IMR-90 (cell line): ENCODE measurements at regions not wholly inside any gene's neighbourhood (a gene's known extent, or its start where the extent isn't known, plus 50 kb on each side); places are given as distances from the start of the nearest gene placed in this dataset.

ENCODE experiments used
- ATAC-seq: fragments of 200-7000 bp; cut with Tn5 transposase; 2 replicates; pipeline ENCODE4 v1.9.1; 2020; ENCODE audit warnings: low read depth, mild to moderate bottlenecking, moderate library complexity
- BruUV-seq: library from RNA; stranded (reverse); fragments of 400-500 nt; replicated peaks from 2 replicates; lab custom pipeline; 2021; lab: Mats Ljungman, UMichigan
- CTCF ChIA-PET: fragments of 300-600 bp; formaldehyde crosslinking; extraction: SDS; loops from one replicate; lab custom pipeline; 2021; ENCODE audit warnings: antibody characterized with exemption; lab: Yijun Ruan, JAX
- POLR2A ChIA-PET: fragments of 300-600 bp; sonication (Branson Sonifier 250); formaldehyde crosslinking; loops from one replicate; lab custom pipeline; 2022; ENCODE audit warnings: antibody characterized with exemption; ENCODE audit not compliant: unreplicated experiment; lab: Charles Lee
- DNase-seq: peaks from one replicate; pipeline ENCODE4 v3.0.0; 2013
- H2AFZ ChIP-seq: replicated peaks from 2 replicates; pipeline ENCODE3; 2013; ENCODE audit warnings: low read length, mild to moderate bottlenecking; ENCODE audit not compliant: poor library complexity
- H2AK5ac ChIP-seq: 2 replicates; pipeline ENCODE4 v1.6.1; 2013; ENCODE audit warnings: low read depth, low read length, inconsistent platforms
- H2AK9ac ChIP-seq: replicated peaks from 2 replicates; pipeline ENCODE3; 2013; ENCODE audit warnings: mild to moderate bottlenecking, low read depth, low read length, moderate library complexity; ENCODE audit not compliant: poor library complexity
- H2BK120ac ChIP-seq: 2 replicates; pipeline ENCODE4 v1.6.1; 2013; ENCODE audit warnings: low read depth, low read length, inconsistent platforms
- H2BK15ac ChIP-seq: 3 replicates; pipeline ENCODE4 v1.6.1; 2013; ENCODE audit warnings: low read depth, low read length, inconsistent platforms
- H2BK20ac ChIP-seq: 2 replicates; pipeline ENCODE4 v1.6.1; 2013; ENCODE audit warnings: low read depth, mild to moderate bottlenecking, inconsistent platforms, low read length, moderate library complexity
- H2BK5ac ChIP-seq: 2 replicates; pipeline ENCODE4 v1.6.1; 2013; ENCODE audit warnings: mild to moderate bottlenecking, low read depth, low read length, inconsistent platforms; ENCODE audit not compliant: poor library complexity, severe bottlenecking
- H3K14ac ChIP-seq: replicated peaks from 2 replicates; pipeline ENCODE4 v1.6.1; 2013; ENCODE audit warnings: low read depth, low read length, inconsistent platforms
- H3K18ac ChIP-seq: 2 replicates; pipeline ENCODE4 v1.6.1; 2013; ENCODE audit warnings: low read depth, low read length, control low read depth
- H3K23ac ChIP-seq: 2 replicates; pipeline ENCODE4 v1.6.1; 2013; ENCODE audit warnings: low read depth, low read length, inconsistent platforms
- H3K27ac ChIP-seq: 2 replicates; pipeline ENCODE4 v1.5.1; 2013; ENCODE audit warnings: mild to moderate bottlenecking, control low read depth, low read length; ENCODE audit not compliant: insufficient read depth
- H3K27me3 ChIP-seq: 2 replicates; pipeline ENCODE4 v1.6.1; 2013; ENCODE audit warnings: low read length; ENCODE audit not compliant: control insufficient read depth, insufficient read depth
- H3K36me3 ChIP-seq: 2 replicates; pipeline ENCODE4 v1.6.1; 2013; ENCODE audit warnings: low read length, mixed read lengths; ENCODE audit not compliant: control insufficient read depth, insufficient read depth
- H3K4ac ChIP-seq: 2 replicates; pipeline ENCODE4 v1.6.1; 2013; ENCODE audit warnings: low read depth, low read length, inconsistent platforms
- H3K4me1 ChIP-seq: 2 replicates; pipeline ENCODE4 v1.6.1; 2013; ENCODE audit warnings: low read length, mixed read lengths; ENCODE audit not compliant: control insufficient read depth, insufficient read depth
- H3K4me2 ChIP-seq: 2 replicates; pipeline ENCODE4 v1.6.1; 2013; ENCODE audit warnings: low read depth, mild to moderate bottlenecking, control low read depth, low read length, moderate library complexity
- H3K4me3 ChIP-seq: 2 replicates; pipeline ENCODE4 v1.5.1; 2013; ENCODE audit warnings: low read depth, mild to moderate bottlenecking, control low read depth, low read length, moderate library complexity; ENCODE audit not compliant: insufficient read depth
- H3K56ac ChIP-seq: 2 replicates; pipeline ENCODE4 v1.6.1; 2013; ENCODE audit warnings: low read length, inconsistent platforms; ENCODE audit not compliant: insufficient read depth; ENCODE audit errors: extremely low read depth
- H3K79me1 ChIP-seq, 2 experiments: 2 replicates each; pipeline ENCODE4 v1.6.1; 2013; ENCODE audit warnings: low read length in 2 of 2, inconsistent platforms in 1 of 2, low read depth in 1 of 2
- H3K9ac ChIP-seq: 2 replicates; pipeline ENCODE4 v1.6.1; 2013; ENCODE audit warnings: low read depth, low read length, control low read depth
- H3K9me1 ChIP-seq: 2 replicates; pipeline ENCODE4 v1.6.1; 2013; ENCODE audit warnings: low read length, inconsistent platforms; ENCODE audit not compliant: insufficient read depth
- H3K9me3 ChIP-seq: 2 replicates; pipeline ENCODE4 v1.6.1; 2013; ENCODE audit warnings: low read length; ENCODE audit not compliant: control insufficient read depth, insufficient read depth
- H4K20me1 ChIP-seq: 2 replicates; pipeline ENCODE4 v1.6.1; 2013; ENCODE audit warnings: low read length, inconsistent platforms; ENCODE audit not compliant: insufficient read depth
- H4K5ac ChIP-seq: 2 replicates; pipeline ENCODE4 v1.6.1; 2013; ENCODE audit warnings: mild to moderate bottlenecking, low read depth, low read length, control low read depth
- H4K8ac ChIP-seq, 2 experiments: 2 replicates each; pipeline ENCODE4 v1.6.1; 2013; ENCODE audit warnings: low read depth in 2 of 2, low read length in 2 of 2, control low read depth in 1 of 2, inconsistent platforms in 1 of 2
- H4K91ac ChIP-seq: 2 replicates; pipeline ENCODE4 v1.6.1; 2013; ENCODE audit warnings: low read depth, low read length, inconsistent platforms; ENCODE audit not compliant: insufficient read depth
- BHLHE40 ChIP-seq: fragments of 150-350 bp; IDR thresholded peaks from 2 replicates; pipeline ENCODE4 v1.6.1; 2016; ENCODE audit warnings: mild to moderate bottlenecking, low read depth, low read length
- CEBPB ChIP-seq: IDR thresholded peaks from 2 replicates; pipeline ENCODE4 v1.6.1; 2012; ENCODE audit warnings: low read depth, low read length, improper control_type of control experiment
- CHD1 ChIP-seq: IDR thresholded peaks from 2 replicates; pipeline ENCODE4 v1.6.1; 2012; ENCODE audit warnings: low read depth, low read length, improper control_type of control experiment
- CTCF ChIP-seq: conservative IDR thresholded peaks from 2 replicates; pipeline ENCODE4 v1.5.1; 2012; ENCODE audit warnings: mild to moderate bottlenecking, low read depth, low read length, improper control_type of control experiment
- ELK1 ChIP-seq: fragments of 150-350 bp; IDR thresholded peaks from 2 replicates; pipeline ENCODE4 v1.6.1; 2016; ENCODE audit warnings: low read depth, mild to moderate bottlenecking, low read length, moderate library complexity, borderline replicate concordance
- MAFK ChIP-seq: IDR thresholded peaks from 2 replicates; pipeline ENCODE4 v1.6.1; 2012; ENCODE audit warnings: low read depth, low read length, improper control_type of control experiment
- MAZ ChIP-seq: IDR thresholded peaks from 2 replicates; pipeline ENCODE4 v1.6.1; 2012; ENCODE audit warnings: low read depth, mild to moderate bottlenecking, low read length, improper control_type of control experiment, moderate library complexity, borderline replicate concordance
- MXI1 ChIP-seq: IDR thresholded peaks from 2 replicates; pipeline ENCODE4 v1.6.1; 2012; ENCODE audit warnings: low read depth, mild to moderate bottlenecking, low read length, moderate library complexity, borderline replicate concordance
- NFE2L2 ChIP-seq: fragments of 150-350 bp; IDR thresholded peaks from 2 replicates; pipeline ENCODE4 v1.6.1; 2016; ENCODE audit warnings: low read depth, mild to moderate bottlenecking, low read length
- POLR2A ChIP-seq: IDR thresholded peaks from 2 replicates; pipeline ENCODE4 v1.6.1; 2012; ENCODE audit warnings: mild to moderate bottlenecking, low read depth, low read length
- RAD21 ChIP-seq: IDR thresholded peaks from 2 replicates; pipeline ENCODE4 v1.6.1; 2012; ENCODE audit warnings: low read length, improper control_type of control experiment
- RCOR1 ChIP-seq: IDR thresholded peaks from 2 replicates; pipeline ENCODE4 v1.6.1; 2012; ENCODE audit warnings: mild to moderate bottlenecking, low read length, improper control_type of control experiment; ENCODE audit not compliant: insufficient replicate concordance
- RFX5 ChIP-seq: IDR thresholded peaks from 2 replicates; pipeline ENCODE4 v1.8.0; 2012; ENCODE audit warnings: low read depth, mild to moderate bottlenecking, low read length, moderate library complexity
- SMC3 ChIP-seq: fragments of 150-350 bp; IDR thresholded peaks from 2 replicates; pipeline ENCODE4 v1.6.1; 2016; ENCODE audit warnings: low read depth, mild to moderate bottlenecking, antibody characterized with exemption, low read length, moderate library complexity
- WGBS, 2 experiments: methylation state at CpG; one replicate each; pipeline versions ENCODE4 v1.1.5 to v1.1.7; 2013; ENCODE audit warnings: missing lambda C conversion rate in 2 of 2; ENCODE audit not compliant: insufficient read length in 1 of 2; ENCODE audit errors: extremely low coverage in 2 of 2; 5-methylcytosine and 5-hydroxymethylcytosine counted together
- dilution Hi-C: fragments of 300-500 bp; cut with HindIII; formaldehyde crosslinking; loops from one replicate; pipeline ENCODE4 v1.14.3; 2018; ENCODE audit warnings: low sequenced_read_pairs; ENCODE audit not compliant: unreplicated experiment
- in situ Hi-C: fragments of 300-500 bp; cut with MboI; formaldehyde crosslinking; loops from 3 replicates; pipeline ENCODE4 v1.14.3; 2019; ENCODE audit warnings: low sequenced_read_pairs, inconsistent platforms, mixed read lengths
- intact Hi-C: fragments of 100-400 bp; cut with micrococcal nuclease; formaldehyde crosslinking; loops from 2 replicates; pipeline ENCODE4 v1.10.0; 2022
- TF ChIP-seq, protein P1 (sequence below): fragments of 150-350 bp; IDR thresholded peaks from 2 replicates; pipeline ENCODE4 v1.6.1; 2017; ENCODE audit warnings: mild to moderate bottlenecking, antibody characterized with exemption, low read length, low read depth

GRCh38 chr1:68558321-68559026 lies 61.6 kb upstream of the DEPDC1 start:
- Histone ChIP-seq H2BK5ac (no peak overlapping the region), H2AK9ac (no peak overlapping the region), H4K5ac (no peak overlapping the region), H3K79me1 (no peaks in the 10 kb centered on the region), H3K27me3 (no peaks in the 10 kb centered on the region), H3K27ac (no peak overlapping the region), H3K14ac (no peak overlapping the region), H4K8ac (no peak overlapping the region), H3K9me3 (no peaks in the 10 kb centered on the region), H4K20me1 (no peaks in the 10 kb centered on the region), H3K4me2 (no peak overlapping the region), H3K56ac (no peak overlapping the region), H2BK20ac (no peak overlapping the region), H3K18ac (no peak overlapping the region), H3K36me3 (no peaks in the 10 kb centered on the region), H2BK120ac (no peak overlapping the region), H3K9ac (no peak overlapping the region), H3K4me1 (no peaks in the 10 kb centered on the region), H3K4ac (no peak overlapping the region), H3K9me1 (no peaks in the 10 kb centered on the region), H2AK5ac (no peak overlapping the region), H3K4me3 (no peak overlapping the region), H3K23ac (no peak overlapping the region), H2AFZ (no peak overlapping the region), H2BK15ac (no peak overlapping the region), H4K91ac (no peak overlapping the region)
- WGBS, 2 experiments, result no CpG with 5 or more reads among the region's 4 CpGs
- in situ Hi-C loops, result no loop called here
- intact Hi-C loops, result no loop called here
- dilution Hi-C loops, result no loop called here
- DNase-seq (no peak), ATAC-seq (no peak)
- BruUV-seq, result no TSS peak
- CTCF ChIA-PET, result no interaction called here
- POLR2A ChIA-PET, result no interaction called here
- TF ChIP-seq RCOR1 (no peak), BHLHE40 (no peak), CHD1 (no peak), SMC3 (no peak), MXI1 (no peak), RAD21 (no peak), POLR2A (no peak), CTCF (no peak), RFX5 (no peak), CEBPB (no peak), MAZ (no peak), MAFK (no peak), NFE2L2 (no peak), ELK1 (no peak)
- TF ChIP-seq, protein P1, sequence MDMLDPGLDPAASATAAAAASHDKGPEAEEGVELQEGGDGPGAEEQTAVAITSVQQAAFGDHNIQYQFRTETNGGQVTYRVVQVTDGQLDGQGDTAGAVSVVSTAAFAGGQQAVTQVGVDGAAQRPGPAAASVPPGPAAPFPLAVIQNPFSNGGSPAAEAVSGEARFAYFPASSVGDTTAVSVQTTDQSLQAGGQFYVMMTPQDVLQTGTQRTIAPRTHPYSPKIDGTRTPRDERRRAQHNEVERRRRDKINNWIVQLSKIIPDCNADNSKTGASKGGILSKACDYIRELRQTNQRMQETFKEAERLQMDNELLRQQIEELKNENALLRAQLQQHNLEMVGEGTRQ, result no peak
